H9 (cell line): ENCODE measurements at regions not wholly inside any gene's neighbourhood (a gene's known extent, or its start where the extent isn't known, plus 50 kb on each side); places are given as distances from the start of the nearest gene placed in this dataset.

Experiments
- DNase-seq: peaks from one replicate; pipeline ENCODE4 v3.0.0-alpha.2; 2017
- H2AFZ ChIP-seq: one replicate; pipeline ENCODE4 v1.6.1; 2013; ENCODE audit warnings: mild to moderate bottlenecking, low read length, control low read depth, moderate library complexity
- H2AK5ac ChIP-seq: 2 replicates; pipeline ENCODE4 v1.6.1; 2013; ENCODE audit warnings: low read length, control low read depth, mixed read lengths; ENCODE audit not compliant: insufficient read length
- H2BK120ac ChIP-seq: one replicate; pipeline ENCODE4 v1.6.1; 2013; ENCODE audit warnings: low read depth, mild to moderate bottlenecking, low read length, control low read depth, inconsistent platforms; ENCODE audit not compliant: poor library complexity, severe bottlenecking
- H2BK12ac ChIP-seq: 2 replicates; pipeline ENCODE4 v1.6.1; 2013; ENCODE audit warnings: low read length, control low read depth, mixed read lengths, low read depth; ENCODE audit not compliant: insufficient read length
- H2BK15ac ChIP-seq: 2 replicates; pipeline ENCODE4 v1.6.1; 2013; ENCODE audit warnings: low read depth, low read length, control low read depth
- H2BK20ac ChIP-seq: one replicate; pipeline ENCODE4 v1.6.1; 2013; ENCODE audit warnings: low read depth, mild to moderate bottlenecking, low read length, control low read depth, inconsistent platforms; ENCODE audit not compliant: poor library complexity, severe bottlenecking
- H2BK5ac ChIP-seq: 2 replicates; pipeline ENCODE4 v1.6.1; 2013; ENCODE audit warnings: low read length, control low read depth, mixed read lengths; ENCODE audit not compliant: insufficient read length
- H3K14ac ChIP-seq: 2 replicates; pipeline ENCODE4 v1.6.1; 2013; ENCODE audit warnings: low read length, control low read depth; ENCODE audit not compliant: insufficient read depth
- H3K18ac ChIP-seq: 2 replicates; pipeline ENCODE4 v1.6.1; 2013; ENCODE audit warnings: low read depth, mild to moderate bottlenecking, mixed read lengths, low read length, control low read depth; ENCODE audit not compliant: insufficient read length
- H3K23ac ChIP-seq: 2 replicates; pipeline ENCODE4 v1.6.1; 2013; ENCODE audit warnings: low read length, control low read depth, mixed read lengths, low read depth; ENCODE audit not compliant: insufficient read length
- H3K23me2 ChIP-seq: 2 replicates; pipeline ENCODE4 v1.6.1; 2013; ENCODE audit warnings: low read depth, mild to moderate bottlenecking, mixed read lengths, low read length, control low read depth; ENCODE audit not compliant: insufficient read length, poor library complexity, severe bottlenecking
- H3K27ac ChIP-seq: 2 replicates; pipeline ENCODE4 v1.5.1; 2013; ENCODE audit warnings: low read length, control low read depth, mixed read lengths, low read depth; ENCODE audit not compliant: insufficient read length
- H3K27me3 ChIP-seq: 2 replicates; pipeline ENCODE4 v1.6.1; 2013; ENCODE audit warnings: low read length, control low read depth, inconsistent platforms; ENCODE audit not compliant: insufficient read depth
- H3K4ac ChIP-seq: 2 replicates; pipeline ENCODE4 v1.6.1; 2013; ENCODE audit warnings: low read depth, mild to moderate bottlenecking, control low read depth, inconsistent platforms, low read length, moderate library complexity
- H3K4me1 ChIP-seq: 2 replicates; pipeline ENCODE4 v1.6.1; 2013; ENCODE audit warnings: low read length, control low read depth, inconsistent platforms; ENCODE audit not compliant: insufficient read depth
- H3K4me2 ChIP-seq: 2 replicates; pipeline ENCODE4 v1.6.1; 2013; ENCODE audit warnings: low read length, control low read depth, mixed read lengths; ENCODE audit not compliant: insufficient read length, insufficient read depth
- H3K56ac ChIP-seq: 2 replicates; pipeline ENCODE4 v1.6.1; 2013; ENCODE audit warnings: low read depth, mild to moderate bottlenecking, mixed read lengths, low read length, control low read depth; ENCODE audit not compliant: insufficient read length
- H3K79me1 ChIP-seq: 2 replicates; pipeline ENCODE4 v1.6.1; 2013; ENCODE audit warnings: low read depth, mild to moderate bottlenecking, moderate library complexity, low read length, control low read depth, inconsistent platforms; ENCODE audit not compliant: insufficient read depth, poor library complexity, severe bottlenecking
- H3K79me2 ChIP-seq: 2 replicates; pipeline ENCODE4 v1.6.1; 2013; ENCODE audit warnings: low read length, control low read depth, inconsistent platforms; ENCODE audit not compliant: insufficient read depth
- H3K9ac ChIP-seq: 2 replicates; pipeline ENCODE4 v1.6.1; 2013; ENCODE audit warnings: low read length, control low read depth, mixed read lengths; ENCODE audit not compliant: insufficient read length; ENCODE audit errors: extremely low read depth
- H3K9me3 ChIP-seq: one replicate; pipeline ENCODE4 v1.6.1; 2013; ENCODE audit warnings: low read depth, low read length, inconsistent platforms; ENCODE audit not compliant: control insufficient read depth
- H3T11ph ChIP-seq: one replicate; pipeline ENCODE4 v1.6.1; 2013; ENCODE audit warnings: mild to moderate bottlenecking, low read length, control low read depth, inconsistent platforms
- H4K20me1 ChIP-seq: one replicate; pipeline ENCODE4 v1.6.1; 2013; ENCODE audit not compliant: control insufficient read depth, insufficient read length, insufficient read depth
- H4K5ac ChIP-seq: 2 replicates; pipeline ENCODE4 v1.6.1; 2013; ENCODE audit warnings: low read depth, mild to moderate bottlenecking, mixed read lengths, low read length, control low read depth; ENCODE audit not compliant: insufficient read length
- H4K8ac ChIP-seq: replicated peaks from 2 replicates; pipeline ENCODE4 v1.6.1; 2013; ENCODE audit warnings: low read length, control low read depth, mixed read lengths, low read depth; ENCODE audit not compliant: insufficient read length
- H4K91ac ChIP-seq: 2 replicates; pipeline ENCODE4 v1.6.1; 2013; ENCODE audit warnings: low read depth, mild to moderate bottlenecking, moderate library complexity, mixed read lengths, low read length, control low read depth; ENCODE audit not compliant: insufficient read length
- H3K27ac Mint-ChIP-seq, 3 experiments: 2 replicates in 2 of 3; 3 replicates in 1 of 3; pipeline ENCODE4 v1.8.0; 2020 to 2021; ENCODE audit warnings: mixed read lengths in 3 of 3, mild to moderate bottlenecking in 1 of 3, moderate library complexity in 1 of 3
- H3K27me3 Mint-ChIP-seq: 2 replicates; pipeline ENCODE4 v1.8.0; 2021; ENCODE audit warnings: low read depth, mild to moderate bottlenecking, moderate library complexity, mixed read lengths
- H3K36me3 Mint-ChIP-seq, 3 experiments: 2 replicates in 2 of 3; 3 replicates in 1 of 3; pipeline ENCODE4 v1.8.0; 2020 to 2021; ENCODE audit warnings: low read depth in 3 of 3, mixed read lengths in 3 of 3; ENCODE audit not compliant: insufficient read depth in 1 of 3
- H3K4me1 Mint-ChIP-seq, 2 experiments: 2 replicates each; pipeline ENCODE4 v1.8.0; 2020; ENCODE audit warnings: mixed read lengths in 2 of 2
- H3K4me3 Mint-ChIP-seq, 2 experiments: 2 replicates in 1 of 2; 3 replicates in 1 of 2; pipeline ENCODE4 v1.8.0; 2020 to 2021; ENCODE audit warnings: mild to moderate bottlenecking in 2 of 2, mixed read lengths in 2 of 2, moderate library complexity in 1 of 2
- H3K9me3 Mint-ChIP-seq, 2 experiments: 2 replicates in 1 of 2; 3 replicates in 1 of 2; pipeline ENCODE4 v1.8.0; 2020; ENCODE audit warnings: mild to moderate bottlenecking in 2 of 2, mixed read lengths in 2 of 2, moderate library complexity in 1 of 2
- WGBS: extraction: QIAGEN DNeasy Blood & Tissue Kit; methylation state at CpG from one replicate; pipeline ENCODE4 v1.1.7; 2013; ENCODE audit warnings: missing lambda C conversion rate, low lambda C conversion rate, mixed read lengths; ENCODE audit not compliant: insufficient read length; ENCODE audit errors: extremely low coverage; 5-methylcytosine and 5-hydroxymethylcytosine counted together
- TF ChIP-seq, protein P1 (sequence below): fragments of 200-600 bp; sonication (generic); conservative IDR thresholded peaks from 3 replicates; pipeline ENCODE4 v1.8.0; 2021; ENCODE audit warnings: antibody characterized with exemption, mild to moderate bottlenecking

DNA sequence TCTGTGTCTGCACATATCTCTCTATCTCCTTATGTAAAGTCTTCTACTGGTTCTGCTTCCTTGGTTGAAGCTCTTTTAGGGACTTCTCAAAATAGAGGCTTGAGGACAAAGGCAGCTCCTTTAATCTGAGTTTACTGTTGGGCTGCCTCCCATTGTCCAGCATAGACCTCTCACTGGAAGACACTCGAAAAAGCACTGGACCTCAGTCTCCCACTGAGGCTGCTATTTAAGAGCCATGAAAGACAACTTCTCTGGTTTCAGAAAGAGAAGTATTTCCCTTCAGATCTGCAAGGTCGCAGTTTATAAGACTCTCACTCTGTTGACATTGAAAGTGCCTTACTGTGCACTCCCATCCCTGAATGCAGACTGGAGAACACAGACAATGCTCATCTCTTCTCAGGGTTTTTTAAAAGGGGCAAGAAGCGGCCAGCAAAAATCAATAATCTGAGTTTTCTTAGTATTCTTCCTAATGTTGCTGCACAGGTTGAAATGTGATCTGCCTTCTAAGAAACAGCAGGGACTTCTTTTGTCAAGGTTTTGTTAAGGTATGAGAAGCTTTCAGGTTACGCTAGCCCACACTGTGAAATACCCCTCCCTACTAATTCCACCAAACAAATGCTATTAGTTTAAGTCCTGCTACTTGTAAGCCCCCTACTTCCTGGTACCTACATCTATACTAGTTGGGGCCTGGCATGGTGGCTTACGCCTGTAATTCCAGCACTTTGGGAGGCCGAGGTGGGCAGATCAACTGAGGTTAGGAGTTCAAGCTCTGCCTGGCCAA, 450.0 kb upstream of the SLC10A2 start:
- Mint-ChIP-seq H3K27me3 (no peaks in the 10 kb centered on the region), H3K36me3 (no peaks in the 10 kb centered on the region), H3K27ac (peak overlapping the region; percentile 37 to 89 (median 41); a peak in 3 of 7 replicates), H3K4me1 (peaks cover 14 to 15% of the 10 kb centered on the region in 2 experiments), H3K9me3 (no peaks in the 10 kb centered on the region), H3K4me3 (no peak overlapping the region)
- Histone ChIP-seq H3K27me3 (no peaks in the 10 kb centered on the region), H3T11ph (no peak overlapping the region), H2AFZ (no peak overlapping the region), H2BK15ac (no peak overlapping the region), H3K23ac (no peak overlapping the region), H3K14ac (no peak overlapping the region), H3K27ac (no peak overlapping the region), H3K4me1 (no peaks in the 10 kb centered on the region; the same call in 1 of the 2 replicates), H3K56ac (no peak overlapping the region), H2BK120ac (no peak overlapping the region), H3K9ac (no peak overlapping the region), H3K79me2 (no peaks in the 10 kb centered on the region), H4K20me1 (no peaks in the 10 kb centered on the region), H3K23me2 (no peaks in the 10 kb centered on the region), H4K8ac (no peak overlapping the region), H2BK12ac (no peak overlapping the region), H3K4me2 (no peak overlapping the region), H3K18ac (no peak overlapping the region), H4K91ac (no peak overlapping the region), H2AK5ac (no peak overlapping the region), H3K4ac (no peak overlapping the region), H2BK20ac (no peak overlapping the region), H3K79me1 (no peaks in the 10 kb centered on the region), H3K9me3 (no peaks in the 10 kb centered on the region), H4K5ac (no peak overlapping the region), H2BK5ac (no peak overlapping the region)
- TF ChIP-seq, protein P1, sequence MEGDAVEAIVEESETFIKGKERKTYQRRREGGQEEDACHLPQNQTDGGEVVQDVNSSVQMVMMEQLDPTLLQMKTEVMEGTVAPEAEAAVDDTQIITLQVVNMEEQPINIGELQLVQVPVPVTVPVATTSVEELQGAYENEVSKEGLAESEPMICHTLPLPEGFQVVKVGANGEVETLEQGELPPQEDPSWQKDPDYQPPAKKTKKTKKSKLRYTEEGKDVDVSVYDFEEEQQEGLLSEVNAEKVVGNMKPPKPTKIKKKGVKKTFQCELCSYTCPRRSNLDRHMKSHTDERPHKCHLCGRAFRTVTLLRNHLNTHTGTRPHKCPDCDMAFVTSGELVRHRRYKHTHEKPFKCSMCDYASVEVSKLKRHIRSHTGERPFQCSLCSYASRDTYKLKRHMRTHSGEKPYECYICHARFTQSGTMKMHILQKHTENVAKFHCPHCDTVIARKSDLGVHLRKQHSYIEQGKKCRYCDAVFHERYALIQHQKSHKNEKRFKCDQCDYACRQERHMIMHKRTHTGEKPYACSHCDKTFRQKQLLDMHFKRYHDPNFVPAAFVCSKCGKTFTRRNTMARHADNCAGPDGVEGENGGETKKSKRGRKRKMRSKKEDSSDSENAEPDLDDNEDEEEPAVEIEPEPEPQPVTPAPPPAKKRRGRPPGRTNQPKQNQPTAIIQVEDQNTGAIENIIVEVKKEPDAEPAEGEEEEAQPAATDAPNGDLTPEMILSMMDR = no peak
- no CpG with 5 or more reads among the region's 6 CpGs for WGBS
- DNase-seq = no peak
